Nephron progenitor cell (in vitro differentiated cells): ENCODE measurements at regions not wholly inside any gene's neighbourhood (a gene's known extent, or its start where the extent isn't known, plus 50 kb on each side); places are given as distances from the start of the nearest gene placed in this dataset.
"Not testable (repeated sequence)": the region's sequence is repeated elsewhere in the genome, so short reads cannot be mapped to it uniquely, and the experiment has no call there.

Source experiments
- DNase-seq: peaks from one replicate; pipeline ENCODE4 v3.0.0; 2021
- H3K27ac Mint-ChIP-seq: 2 replicates; pipeline ENCODE4 v1.8.0; 2021; ENCODE audit warnings: mild to moderate bottlenecking, moderate library complexity, mixed read lengths
- H3K27me3 Mint-ChIP-seq: 2 replicates; pipeline ENCODE4 v1.8.0; 2021; ENCODE audit warnings: mild to moderate bottlenecking, low read depth, mixed read lengths; ENCODE audit not compliant: poor library complexity
- H3K36me3 Mint-ChIP-seq: 2 replicates; pipeline ENCODE4 v1.8.0; 2021; ENCODE audit warnings: low read depth, mixed read lengths
- H3K4me1 Mint-ChIP-seq: 2 replicates; pipeline ENCODE4 v1.8.0; 2021; ENCODE audit warnings: mixed read lengths
- H3K4me3 Mint-ChIP-seq: 2 replicates; pipeline ENCODE4 v1.8.0; 2021; ENCODE audit warnings: mild to moderate bottlenecking, moderate library complexity, mixed read lengths
- H3K9me3 Mint-ChIP-seq: 2 replicates; pipeline ENCODE4 v1.8.0; 2021; ENCODE audit warnings: mild to moderate bottlenecking, moderate library complexity, mixed read lengths
- TF ChIP-seq, protein P1 (sequence below): fragments of 200-600 bp; sonication (generic); IDR thresholded peaks from 2 replicates; pipeline ENCODE4 v1.5.0; 2021; ENCODE audit warnings: antibody characterized with exemption

DNA sequence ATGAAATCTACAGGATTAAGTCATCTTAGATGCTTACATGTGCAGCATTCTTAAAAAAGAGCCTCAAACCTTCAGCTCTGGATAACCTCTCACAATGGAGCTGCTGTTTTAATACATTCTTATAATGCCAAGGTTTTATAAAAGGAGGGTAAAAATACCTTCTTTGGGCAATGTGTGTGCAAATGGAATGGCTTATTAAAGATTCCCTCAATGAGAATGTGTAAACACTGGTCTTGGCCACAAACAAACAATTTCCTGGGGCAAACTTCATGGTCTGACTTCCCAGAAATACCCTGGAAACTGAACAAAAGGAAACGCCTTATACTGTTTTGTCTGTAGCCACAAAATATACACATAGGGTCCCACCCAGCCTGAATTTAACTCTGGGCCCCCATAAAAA is 148.6 kb upstream of the INTU start:
- Mint-ChIP-seq H3K4me1 (no peaks in the 10 kb centered on the region), H3K27me3 (no peaks in the 10 kb centered on the region), H3K27ac (no peak overlapping the region), H3K36me3 (no peaks in the 10 kb centered on the region), H3K4me3 (no peak overlapping the region), H3K9me3 (no peaks in the 10 kb centered on the region)
- no peak for DNase-seq
- TF ChIP-seq, protein P1, sequence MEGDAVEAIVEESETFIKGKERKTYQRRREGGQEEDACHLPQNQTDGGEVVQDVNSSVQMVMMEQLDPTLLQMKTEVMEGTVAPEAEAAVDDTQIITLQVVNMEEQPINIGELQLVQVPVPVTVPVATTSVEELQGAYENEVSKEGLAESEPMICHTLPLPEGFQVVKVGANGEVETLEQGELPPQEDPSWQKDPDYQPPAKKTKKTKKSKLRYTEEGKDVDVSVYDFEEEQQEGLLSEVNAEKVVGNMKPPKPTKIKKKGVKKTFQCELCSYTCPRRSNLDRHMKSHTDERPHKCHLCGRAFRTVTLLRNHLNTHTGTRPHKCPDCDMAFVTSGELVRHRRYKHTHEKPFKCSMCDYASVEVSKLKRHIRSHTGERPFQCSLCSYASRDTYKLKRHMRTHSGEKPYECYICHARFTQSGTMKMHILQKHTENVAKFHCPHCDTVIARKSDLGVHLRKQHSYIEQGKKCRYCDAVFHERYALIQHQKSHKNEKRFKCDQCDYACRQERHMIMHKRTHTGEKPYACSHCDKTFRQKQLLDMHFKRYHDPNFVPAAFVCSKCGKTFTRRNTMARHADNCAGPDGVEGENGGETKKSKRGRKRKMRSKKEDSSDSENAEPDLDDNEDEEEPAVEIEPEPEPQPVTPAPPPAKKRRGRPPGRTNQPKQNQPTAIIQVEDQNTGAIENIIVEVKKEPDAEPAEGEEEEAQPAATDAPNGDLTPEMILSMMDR, result no peak

DNA sequence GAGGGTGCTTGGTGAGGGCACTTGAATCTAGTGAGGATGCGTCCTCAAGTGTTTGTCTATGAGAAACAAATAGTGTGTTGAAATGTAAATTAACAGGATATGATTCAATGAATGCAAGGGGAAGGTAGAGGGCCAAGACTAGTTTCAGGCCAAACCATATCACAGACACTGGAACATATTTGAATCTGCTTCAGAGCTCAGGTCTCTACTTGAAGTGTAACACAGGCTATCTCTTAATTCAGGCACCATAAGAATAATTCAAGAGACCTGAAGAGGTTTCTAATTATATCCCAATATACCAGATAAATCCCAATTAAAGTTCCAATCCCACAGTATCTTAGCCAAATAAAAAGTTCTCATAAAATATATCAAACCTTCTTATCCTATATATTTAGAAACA is 146.5 kb upstream of the INTU start:
- Mint-ChIP-seq H3K27me3 (no peaks in the 10 kb centered on the region), H3K9me3 (no peaks in the 10 kb centered on the region), H3K4me1 (no peaks in the 10 kb centered on the region), H3K27ac (no peak overlapping the region), H3K36me3 (no peaks in the 10 kb centered on the region), H3K4me3 (no peak overlapping the region)
- no peak for DNase-seq
- TF ChIP-seq, protein P1, result no peak

DNA sequence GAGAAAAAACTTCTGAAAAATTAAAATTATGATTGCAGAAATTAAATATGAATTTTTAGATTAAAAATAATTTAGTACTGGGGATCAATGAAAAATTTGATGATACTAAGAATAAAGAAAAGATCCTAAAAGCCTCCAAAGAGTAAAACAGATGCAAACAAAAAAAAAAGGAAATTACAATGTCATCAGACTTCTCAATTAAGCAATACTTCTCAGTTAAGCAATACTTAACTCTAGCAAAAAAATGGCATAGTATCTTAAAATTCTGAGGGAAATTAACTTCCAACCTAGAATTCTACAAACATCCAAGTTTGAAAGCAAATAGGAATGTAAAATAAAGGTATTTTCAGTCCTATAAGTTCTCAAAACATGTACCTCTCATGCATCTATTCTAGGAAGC is 141.2 kb upstream of the INTU start:
- no peaks in the 10 kb centered on the region for H3K9me3 Mint-ChIP-seq
- no peaks in the 10 kb centered on the region for H3K36me3 Mint-ChIP-seq
- TF ChIP-seq, protein P1, result no peak
- no peaks in the 10 kb centered on the region for H3K4me1 Mint-ChIP-seq
- no peak overlapping the region for H3K27ac Mint-ChIP-seq
- no peaks in the 10 kb centered on the region for H3K27me3 Mint-ChIP-seq
- no peak for DNase-seq
- H3K4me3 Mint-ChIP-seq, result no peak overlapping the region

DNA sequence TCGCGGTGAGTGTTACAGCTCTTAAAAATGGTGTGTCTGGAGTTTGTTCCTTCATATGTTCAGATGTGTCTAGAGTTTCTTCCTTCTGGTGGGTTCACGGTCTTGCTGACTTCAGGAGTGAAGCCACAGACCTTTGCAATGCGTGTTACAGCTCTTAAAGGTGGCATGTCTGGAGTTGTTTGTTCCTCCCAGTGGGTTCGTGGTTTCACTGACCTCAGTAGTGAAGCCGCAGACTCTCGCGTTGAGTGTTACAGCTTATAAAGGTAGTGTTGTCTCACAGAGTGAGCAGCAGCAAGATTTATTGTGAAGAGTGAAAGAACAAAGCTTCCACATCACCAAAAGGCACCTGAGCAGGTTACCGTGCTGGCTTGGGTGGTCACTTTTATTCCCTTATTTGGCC is 135.9 kb upstream of the INTU start:
- not testable (repeated sequence) for DNase-seq, H3K27me3 Mint-ChIP-seq, H3K4me3 Mint-ChIP-seq, H3K36me3 Mint-ChIP-seq, H3K27ac Mint-ChIP-seq, H3K4me1 Mint-ChIP-seq, H3K9me3 Mint-ChIP-seq

DNA sequence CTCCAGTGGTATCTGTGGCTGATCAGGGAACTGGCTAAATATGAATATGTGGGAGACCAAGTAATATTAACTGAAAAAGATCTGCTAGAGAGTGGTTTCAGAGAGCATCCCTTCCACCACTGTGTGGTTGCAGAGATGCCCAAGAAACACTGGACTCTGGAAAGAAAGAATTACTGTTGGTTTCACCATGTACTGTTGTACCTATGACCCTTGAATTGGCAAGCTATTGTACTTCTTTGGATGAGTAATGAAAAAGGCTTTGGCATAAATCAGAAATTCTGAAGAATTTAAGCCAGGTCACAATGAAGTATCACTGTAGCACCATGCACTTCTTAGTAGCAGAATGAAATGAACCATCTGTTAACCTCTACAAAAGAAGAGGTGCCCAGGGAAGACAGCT is 134.4 kb upstream of the INTU start:
- TF ChIP-seq, protein P1, result no peak
- no peaks in the 10 kb centered on the region for H3K36me3 Mint-ChIP-seq
- no peaks in the 10 kb centered on the region for H3K4me1 Mint-ChIP-seq
- H3K4me3 Mint-ChIP-seq, result no peak overlapping the region
- no peaks in the 10 kb centered on the region for H3K27me3 Mint-ChIP-seq
- DNase-seq, result no peak
- H3K27ac Mint-ChIP-seq, result no peak overlapping the region
- H3K9me3 Mint-ChIP-seq, result peaks cover 4% of the 10 kb centered on the region

DNA sequence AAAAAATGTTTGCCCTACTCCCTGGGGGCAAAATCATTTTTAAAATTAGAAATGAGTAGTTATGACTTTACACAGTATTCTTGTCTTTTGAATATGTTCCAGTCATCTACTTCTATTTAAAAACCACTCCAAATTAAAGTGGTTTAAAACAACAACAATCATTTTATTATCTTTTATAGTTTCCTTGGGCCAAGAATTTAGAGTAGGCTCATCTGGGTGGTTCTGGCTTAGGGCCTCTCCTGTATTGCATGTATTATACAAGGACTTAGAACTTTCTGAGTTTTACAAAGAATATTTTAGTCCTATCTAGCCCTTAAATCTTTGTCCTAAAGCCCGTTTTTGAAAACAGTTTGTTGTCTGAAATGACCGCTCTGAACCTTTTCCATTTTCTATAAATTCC is 132.5 kb upstream of the INTU start:
- Mint-ChIP-seq H3K36me3 (no peaks in the 10 kb centered on the region), H3K27ac (no peak overlapping the region), H3K4me3 (no peak overlapping the region), H3K9me3 (peaks cover 4% of the 10 kb centered on the region), H3K4me1 (no peaks in the 10 kb centered on the region), H3K27me3 (no peaks in the 10 kb centered on the region)
- DNase-seq, result no peak
- TF ChIP-seq, protein P1, result no peak
